OCI-LY3 (cell line): ENCODE measurements at regions not wholly inside any gene's neighbourhood (a gene's known extent, or its start where the extent isn't known, plus 50 kb on each side); places are given as distances from the start of the nearest gene placed in this dataset.
"Not testable (repeated sequence)": the region's sequence is repeated elsewhere in the genome, so short reads cannot be mapped to it uniquely, and the experiment has no call there.

Experiments
- CTCF ChIP-seq: fragments of 200-600, 300-600 bp; sonication (generic); IDR thresholded peaks from 2 replicates; pipeline ENCODE4 v1.5.1; 2014; ENCODE audit warnings: antibody characterized with exemption, low read length, low read depth
- EZH2phosphoT487 ChIP-seq: fragments of 200-600 bp; shearing (Covaris generic); IDR thresholded peaks from 2 replicates; pipeline ENCODE4 v1.6.1; 2018; ENCODE audit warnings: antibody characterized with exemption, mixed run types, low read depth

- not testable (repeated sequence) for TF ChIP-seq CTCF, EZH2phosphoT487
Measured at GRCh38 chr12:37668557-37668956, 648.0 kb upstream of the ALG10B start.
